GM23338 (cell line): ENCODE measurements at regions not wholly inside any gene's neighbourhood (a gene's known extent, or its start where the extent isn't known, plus 50 kb on each side); places are given as distances from the start of the nearest gene placed in this dataset.
A peak's percentile ranks its signal among the peaks of the same experiment; 100 is the strongest.

ENCODE experiments used
- ATAC-seq: fragments of 200-7000 bp; cut with Tn5 transposase; 3 replicates; pipeline ENCODE4 v1.9.1; 2020
- DNase-seq: peaks from one replicate; pipeline ENCODE4 v3.0.0-alpha.2; 2015; ENCODE audit warnings: low spot score
- H2AFZ ChIP-seq: fragments of 200-600 bp; sonication (generic); 2 replicates; pipeline ENCODE4 v1.8.0; 2016; ENCODE audit warnings: antibody characterized with exemption, mild to moderate bottlenecking, moderate library complexity
- H3F3A ChIP-seq: fragments of 200-600 bp; sonication (generic); replicated peaks from 2 replicates; pipeline ENCODE4 v1.8.0; 2017; ENCODE audit warnings: antibody characterized with exemption, mixed run types, low read depth
- H3K27ac ChIP-seq: fragments of 200-600 bp; sonication (generic); 2 replicates; pipeline ENCODE4 v1.6.1; 2016; ENCODE audit warnings: low read depth
- H3K27me3 ChIP-seq: fragments of 200-600 bp; sonication (generic); 2 replicates; pipeline ENCODE4 v1.8.0; 2016; ENCODE audit warnings: mild to moderate bottlenecking, mixed run types, moderate library complexity; ENCODE audit not compliant: insufficient read depth
- H3K36me3 ChIP-seq: fragments of 200-600 bp; sonication (generic); 2 replicates; pipeline ENCODE4 v1.8.0; 2016; ENCODE audit warnings: mild to moderate bottlenecking; ENCODE audit not compliant: insufficient read depth
- H3K4me1 ChIP-seq: fragments of 200-600 bp; sonication (generic); 2 replicates; pipeline ENCODE4 v1.8.0; 2016; ENCODE audit warnings: mild to moderate bottlenecking, moderate library complexity; ENCODE audit not compliant: insufficient read depth
- H3K4me2 ChIP-seq: fragments of 200-600 bp; sonication (generic); 2 replicates; pipeline ENCODE4 v1.7.1; 2017; ENCODE audit warnings: mixed run types
- H3K4me3 ChIP-seq: fragments of 200-600 bp; sonication (generic); 2 replicates; pipeline ENCODE4 v1.6.1; 2016; ENCODE audit warnings: mixed run types
- H3K79me2 ChIP-seq: fragments of 200-600 bp; sonication (generic); replicated peaks from 2 replicates; pipeline ENCODE4 v1.8.0; 2017; ENCODE audit warnings: mild to moderate bottlenecking; ENCODE audit not compliant: insufficient read depth
- H3K9me2 ChIP-seq: fragments of 200-600 bp; sonication (generic); 2 replicates; pipeline ENCODE4 v1.8.0; 2017; ENCODE audit not compliant: insufficient read depth
- H4K20me1 ChIP-seq: fragments of 200-600 bp; sonication (generic); replicated peaks from 2 replicates; pipeline ENCODE4 v1.8.0; 2017; ENCODE audit warnings: mild to moderate bottlenecking; ENCODE audit not compliant: insufficient read depth
- H3K27ac Mint-ChIP-seq: 2 replicates; pipeline ENCODE4 v1.8.0; 2020; ENCODE audit warnings: inconsistent platforms, mild to moderate bottlenecking, moderate library complexity, mixed read lengths
- H3K27me3 Mint-ChIP-seq: 3 replicates; pipeline ENCODE4 v1.8.0; 2022; ENCODE audit warnings: low read depth, mild to moderate bottlenecking, moderate library complexity, mixed read lengths, inconsistent platforms; ENCODE audit not compliant: insufficient read depth, poor library complexity
- H3K36me3 Mint-ChIP-seq: 3 replicates; pipeline ENCODE4 v1.8.0; 2021; ENCODE audit warnings: low read depth, mild to moderate bottlenecking, inconsistent platforms, moderate library complexity, mixed read lengths
- H3K4me1 Mint-ChIP-seq: 3 replicates; pipeline ENCODE4 v1.8.0; 2020; ENCODE audit warnings: mild to moderate bottlenecking, inconsistent platforms, mixed read lengths
- H3K4me3 Mint-ChIP-seq: 3 replicates; pipeline ENCODE4 v1.8.0; 2021; ENCODE audit warnings: moderate library complexity, mild to moderate bottlenecking, inconsistent platforms, mixed read lengths
- H3K9me3 Mint-ChIP-seq: 3 replicates; pipeline ENCODE4 v1.8.0; 2020; ENCODE audit warnings: moderate library complexity, mild to moderate bottlenecking, inconsistent platforms, mixed read lengths
- CTCF ChIP-seq, 2 experiments: fragments of 200-600 bp in 1 of 2; sonication (generic) in 1 of 2; conservative IDR thresholded peaks; 2 replicates each; pipeline versions ENCODE4 v1.5.1 to v1.6.1; 2016 to 2017; ENCODE audit warnings: antibody characterized with exemption in 2 of 2, low read depth in 2 of 2, mild to moderate bottlenecking in 2 of 2, moderate library complexity in 1 of 2
- ETS1 ChIP-seq: IDR thresholded peaks from 2 replicates; pipeline ENCODE4 v1.6.1; 2016; ENCODE audit warnings: antibody characterized with exemption
- EZH2 ChIP-seq: fragments of 200-600 bp; sonication (generic); IDR thresholded peaks from one replicate; pipeline ENCODE4 v1.8.0; 2017; ENCODE audit warnings: antibody characterized with exemption, mild to moderate bottlenecking, low read depth; ENCODE audit not compliant: unreplicated experiment
- EZH2phosphoT487 ChIP-seq: fragments of 200-600 bp; sonication (generic); IDR thresholded peaks from one replicate; pipeline ENCODE4 v1.8.1; 2018; ENCODE audit warnings: antibody characterized with exemption; ENCODE audit not compliant: unreplicated experiment
- NANOG ChIP-seq: IDR thresholded peaks from 2 replicates; pipeline ENCODE4 v1.6.1; 2016; ENCODE audit warnings: antibody characterized with exemption, borderline replicate concordance
- POLR2AphosphoS5 ChIP-seq: IDR thresholded peaks from 2 replicates; pipeline ENCODE4 v1.6.1; 2016; ENCODE audit warnings: antibody characterized with exemption, low read depth
- REST ChIP-seq: IDR thresholded peaks from one replicate; pipeline ENCODE4 v1.6.1; 2018; ENCODE audit warnings: antibody characterized with exemption; ENCODE audit not compliant: unreplicated experiment
- ZNF114 ChIP-seq: fragments of 250-450 bp; sonication (Bioruptor Pico); IDR thresholded peaks from 2 replicates; pipeline ENCODE4 v1.5.0; 2020; ENCODE audit warnings: mild to moderate bottlenecking, moderate library complexity
- ZNF331 ChIP-seq: fragments of 250-450 bp; sonication (Bioruptor Pico); IDR thresholded peaks from 2 replicates; pipeline ENCODE4 v1.5.0; 2020; ENCODE audit warnings: low read depth, mild to moderate bottlenecking, moderate library complexity

- no peak for TF ChIP-seq EZH2
- no peak for TF ChIP-seq EZH2phosphoT487
- no peak for TF ChIP-seq NANOG
- TF ChIP-seq ETS1 = no peak
- no peak for TF ChIP-seq REST
- TF ChIP-seq ZNF331 = no peak
- no peak for TF ChIP-seq CTCF (conservative IDR thresholded peaks at IDR 0.05; ENCODE audit: low read depth in 2 of 2)
Observed at GRCh38 chr5:82794876-82795275, 282.3 kb downstream of the TMEM167A start (continued).

GRCh38 chr5:82793808-82794419 lies 283.3 kb downstream of the TMEM167A start:
- no peaks in the 10 kb centered on the region for H3F3A ChIP-seq
- H3K4me3 Mint-ChIP-seq = no peak overlapping the region
- H3K27me3 Mint-ChIP-seq = no peaks in the 10 kb centered on the region
- ATAC-seq (peak; percentile 45; the same call in 2 of the 3 replicates), DNase-seq (peak; percentile 78)
- no peaks in the 10 kb centered on the region for H3K36me3 Mint-ChIP-seq
- H3K27ac ChIP-seq = no peak overlapping the region
- no peaks in the 10 kb centered on the region for H3K9me3 Mint-ChIP-seq
- H3K9me2 ChIP-seq = 0 out of 2 replicates have a peak, but pooled peaks cover 7% of the 10 kb centered on the region
- H2AFZ ChIP-seq = 0 out of 2 replicates have a peak overlapping the region, but pooled peaks have one; percentile 4
- H4K20me1 ChIP-seq = no peaks in the 10 kb centered on the region
- H3K4me1 ChIP-seq = peaks cover 23% of the 10 kb centered on the region
- peaks cover 23% of the 10 kb centered on the region for H3K4me1 Mint-ChIP-seq
- no peak overlapping the region for H3K4me3 ChIP-seq
- TF ChIP-seq POLR2AphosphoS5 = no peak
- TF ChIP-seq ZNF331 = no peak
- no peak for TF ChIP-seq ETS1
- TF ChIP-seq ZNF114 = no peak
- TF ChIP-seq CTCF (conservative IDR thresholded peaks at IDR 0.05; ENCODE audit: low read depth in 2 of 2) = peak; percentile 77 to 93
- TF ChIP-seq REST = no peak
- no peaks in the 10 kb centered on the region for H3K27me3 ChIP-seq
- H3K27ac Mint-ChIP-seq = 0 out of 2 replicates have a peak overlapping the region, but pooled peaks have one; percentile 45
- no peaks in the 10 kb centered on the region for H3K36me3 ChIP-seq
- peak overlapping the region; percentile 18; the same call in 1 of the 2 replicates for H3K4me2 ChIP-seq
- H3K79me2 ChIP-seq = no peaks in the 10 kb centered on the region
